HG03342 (cell line): ENCODE measurements at regions not wholly inside any gene's neighbourhood (a gene's known extent, or its start where the extent isn't known, plus 50 kb on each side); places are given as distances from the start of the nearest gene placed in this dataset.
"Not testable (repeated sequence)": the region's sequence is repeated elsewhere in the genome, so short reads cannot be mapped to it uniquely, and the experiment has no call there.

Experiments used
- ATAC-seq: cut with Tn5 transposase; IDR thresholded peaks from one replicate; pipeline ENCODE4 v1.9.1; 2021; ENCODE audit warnings: mild to moderate bottlenecking, moderate library complexity; ENCODE audit not compliant: unreplicated experiment

- ATAC-seq = peak; percentile 56
Measured at GRCh38 chr2:185245806-185246205, 492.8 kb upstream of the FSIP2 start.

GRCh38 chr2:185246717-185247116, 491.9 kb upstream of the FSIP2 start:
- no peak for ATAC-seq

GRCh38 chr2:185255566-185255965, 483.0 kb upstream of the FSIP2 start:
- no peak for ATAC-seq

- no peak for ATAC-seq
Measured at GRCh38 chr2:185265747-185266146, 472.9 kb upstream of the FSIP2 start.

GRCh38 chr2:185268651-185269050, 470.0 kb upstream of the FSIP2 start:
- ATAC-seq = no peak

GRCh38 chr2:185274718-185275484, 463.7 kb upstream of the FSIP2 start:
- no peak for ATAC-seq

- not testable (repeated sequence) for ATAC-seq
Measured at GRCh38 chr2:185275979-185276378, 462.6 kb upstream of the FSIP2 start.

- no peak for ATAC-seq
Measured at GRCh38 chr2:185278761-185279160, 459.8 kb upstream of the FSIP2 start.

- ATAC-seq = no peak
Measured at GRCh38 chr2:185279999-185280398, 458.6 kb upstream of the FSIP2 start.

- no peak for ATAC-seq
Measured at GRCh38 chr2:185284696-185285095, 453.9 kb upstream of the FSIP2 start.

- not testable (repeated sequence) for ATAC-seq
Measured at GRCh38 chr2:185290012-185290411, 448.6 kb upstream of the FSIP2 start.

- peak; percentile 100 for ATAC-seq
Measured at GRCh38 chr2:185291035-185291647, 447.5 kb upstream of the FSIP2 start.

- no peak for ATAC-seq
Measured at GRCh38 chr2:185299867-185300266, 438.7 kb upstream of the FSIP2 start.

- no peak for ATAC-seq
Measured at GRCh38 chr2:185306119-185306518, 432.5 kb upstream of the FSIP2 start.

GRCh38 chr2:185316383-185316782, 422.2 kb upstream of the FSIP2 start:
- no peak for ATAC-seq

GRCh38 chr2:185318271-185318724, 420.3 kb upstream of the FSIP2 start:
- no peak for ATAC-seq

GRCh38 chr2:185335879-185336278, 402.7 kb upstream of the FSIP2 start:
- no peak for ATAC-seq

GRCh38 chr2:185337033-185337432, 401.6 kb upstream of the FSIP2 start:
- no peak for ATAC-seq

- ATAC-seq = no peak
Measured at GRCh38 chr2:185338104-185338503, 400.5 kb upstream of the FSIP2 start.

- no peak for ATAC-seq
Measured at GRCh38 chr2:185347445-185347844, 391.2 kb upstream of the FSIP2 start.

GRCh38 chr2:185360776-185361175, 377.8 kb upstream of the FSIP2 start:
- ATAC-seq = no peak

GRCh38 chr2:185372188-185372587, 366.4 kb upstream of the FSIP2 start:
- no peak for ATAC-seq
